GM21390 (cell line): ENCODE measurements at regions not wholly inside any gene's neighbourhood (a gene's known extent, or its start where the extent isn't known, plus 50 kb on each side); places are given as distances from the start of the nearest gene placed in this dataset.

Source experiments
- ATAC-seq: cut with Tn5 transposase; IDR thresholded peaks from one replicate; pipeline ENCODE4 v1.9.1; 2021; ENCODE audit not compliant: unreplicated experiment

- no peak for ATAC-seq
Measured at GRCh38 chr16:14337303-14338191, 266.4 kb downstream of the MRTFB start.

DNA sequence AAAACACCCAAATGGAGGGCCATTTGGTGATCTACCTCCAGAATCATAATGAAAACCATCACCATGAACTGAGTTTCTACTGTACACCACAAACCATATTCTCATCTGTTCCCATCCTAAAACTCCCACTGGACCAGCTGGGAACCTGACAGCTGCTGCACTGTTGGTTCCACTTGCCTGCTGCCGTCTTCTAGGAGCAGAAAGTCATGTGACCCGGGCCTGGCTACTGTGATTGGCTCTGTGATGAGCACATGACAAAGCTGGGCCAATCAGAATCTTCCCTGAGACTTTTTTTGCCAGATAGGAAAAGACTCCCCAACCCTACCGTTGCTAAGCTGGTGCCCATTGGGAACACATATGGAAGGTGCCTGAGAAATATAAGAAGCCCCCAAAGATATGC lies 264.2 kb downstream of the MRTFB start:
- ATAC-seq = no peak

GRCh38 chr16:14334366-14335080 lies 263.4 kb downstream of the MRTFB start:
- ATAC-seq = no peak

DNA sequence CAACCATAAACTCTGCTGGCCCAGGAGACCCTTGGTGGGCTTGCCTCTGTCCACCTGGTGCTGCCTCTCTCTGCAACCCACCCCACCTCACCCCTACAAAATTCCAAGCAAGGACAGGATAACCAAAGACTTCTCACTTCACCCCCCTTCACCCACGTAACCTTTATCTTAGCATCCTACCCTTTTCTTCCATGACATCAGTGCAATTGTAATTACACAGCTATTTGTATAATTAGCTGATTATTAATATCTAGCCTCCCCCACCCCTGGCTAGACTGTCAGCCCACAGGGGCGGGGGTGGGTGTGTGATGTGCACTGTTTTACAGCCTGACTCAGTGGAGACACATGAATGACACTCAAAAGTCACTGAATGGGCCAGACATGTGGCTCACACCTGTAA lies 262.2 kb downstream of the MRTFB start:
- ATAC-seq = no peak

- no peak for ATAC-seq
Measured at GRCh38 chr16:14331020-14331419, 259.9 kb downstream of the MRTFB start.

- no peak for ATAC-seq
Measured at GRCh38 chr16:14329727-14330350, 258.7 kb downstream of the MRTFB start.

DNA sequence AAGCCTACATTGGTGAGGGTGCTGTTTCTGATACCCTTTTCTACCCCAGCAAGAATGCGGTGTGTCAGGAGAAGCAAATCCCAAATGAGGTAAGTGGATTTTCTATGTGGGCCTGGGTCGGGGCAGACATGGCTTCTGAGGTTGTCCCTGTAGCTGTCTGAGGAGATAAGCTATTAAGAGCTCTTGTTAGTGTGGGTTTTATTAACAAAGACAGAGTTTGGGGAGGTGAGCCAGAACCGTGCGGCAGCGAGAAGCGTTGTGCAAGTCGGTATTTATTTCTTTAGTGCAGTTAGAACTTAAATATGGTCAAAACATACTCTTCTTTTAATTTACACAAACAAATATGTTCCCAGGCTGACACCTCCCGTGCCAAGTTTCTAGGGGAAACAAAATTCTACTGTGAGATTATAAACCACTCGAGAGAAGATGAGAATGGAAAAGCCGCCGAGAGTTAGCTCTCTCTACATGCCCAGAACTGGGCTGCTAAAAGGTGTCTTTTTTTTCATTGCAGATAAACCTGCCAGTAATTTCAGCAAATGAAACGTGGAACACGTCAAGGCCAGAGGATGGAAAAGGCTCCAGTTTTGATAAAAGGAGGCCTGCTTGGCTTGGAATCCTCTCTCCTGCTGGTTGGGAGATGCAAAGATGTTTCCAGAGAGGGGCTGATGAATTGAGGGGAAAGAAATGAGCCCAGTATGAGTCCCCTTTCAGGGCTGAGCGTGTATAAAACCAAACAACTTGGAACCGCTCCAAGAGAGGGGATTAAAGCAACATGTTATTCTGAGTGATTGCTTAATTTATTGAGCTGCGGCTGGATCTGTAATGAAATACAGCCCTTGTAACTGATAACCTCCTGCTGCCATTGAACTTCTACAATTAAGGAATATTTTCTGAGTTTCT lies 254.6 kb downstream of the MRTFB start:
- no peak for ATAC-seq

DNA sequence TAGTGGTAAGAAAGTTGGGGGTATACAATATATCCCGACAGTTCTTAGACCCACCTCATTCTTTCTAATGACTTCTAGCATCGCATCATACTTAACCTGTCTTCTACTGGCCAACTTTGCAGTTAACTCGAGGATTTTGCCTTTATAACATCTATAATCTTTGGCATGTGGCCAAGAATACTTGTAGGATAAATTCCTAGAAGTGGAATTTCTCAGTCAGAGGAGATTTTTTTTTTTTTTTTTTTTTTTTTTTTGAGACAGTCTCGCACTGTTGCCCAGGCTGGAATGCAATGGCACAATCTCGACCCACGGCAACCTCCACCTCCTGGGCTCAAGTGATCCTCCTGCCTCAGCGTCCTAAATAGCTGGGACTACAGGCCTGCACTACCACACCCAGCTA lies 253.5 kb downstream of the MRTFB start:
- ATAC-seq = no peak

- no peak for ATAC-seq
Measured at GRCh38 chr16:14322186-14322585, 251.1 kb downstream of the MRTFB start.

- no peak for ATAC-seq
Measured at GRCh38 chr16:14321542-14321941, 250.4 kb downstream of the MRTFB start.

GRCh38 chr16:14320406-14320805 lies 249.3 kb downstream of the MRTFB start:
- no peak for ATAC-seq
